ENCODE measurements at regions not wholly inside any gene's neighbourhood (a gene's known extent, or its start where the extent isn't known, plus 50 kb on each side); places are given as distances from the start of the nearest gene placed in this dataset.

GRCh38 chr15:31245756-31246155 is 80.9 kb upstream of the KLF13 start:
- no peak for DNase-seq

- DNase-seq = no peak
Measured at GRCh38 chr15:31247404-31247803, 79.2 kb upstream of the KLF13 start.

DNA sequence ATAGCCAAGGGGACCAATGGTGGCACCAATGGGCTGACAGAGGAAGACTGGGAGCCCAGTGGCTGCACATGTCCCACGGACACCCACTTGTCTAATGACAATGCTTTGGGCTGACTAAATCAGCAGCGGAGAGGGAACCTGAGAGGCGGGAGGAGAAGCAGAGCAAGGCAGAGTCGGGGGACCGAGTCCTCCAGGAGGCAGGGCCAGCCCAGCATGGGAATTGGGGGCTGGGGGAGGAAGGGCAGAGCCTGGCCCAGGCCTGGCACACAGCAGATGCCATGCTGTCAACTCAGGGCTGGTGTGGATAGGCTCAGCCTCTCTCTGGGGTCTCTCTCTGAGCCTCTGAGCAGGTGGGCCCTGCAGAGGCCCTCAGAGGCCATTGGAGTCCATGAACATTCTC is 78.4 kb upstream of the KLF13 start:
- no peak for DNase-seq

- DNase-seq = no peak
Measured at GRCh38 chr15:31248951-31249350, 77.7 kb upstream of the KLF13 start.

- no peak for DNase-seq
Measured at GRCh38 chr15:31250033-31250432, 76.6 kb upstream of the KLF13 start.

- DNase-seq = no peak
Measured at GRCh38 chr15:31251165-31251564, 75.5 kb upstream of the KLF13 start.

- DNase-seq = no peak
Measured at GRCh38 chr15:31252171-31252785, 74.4 kb upstream of the KLF13 start.

DNA sequence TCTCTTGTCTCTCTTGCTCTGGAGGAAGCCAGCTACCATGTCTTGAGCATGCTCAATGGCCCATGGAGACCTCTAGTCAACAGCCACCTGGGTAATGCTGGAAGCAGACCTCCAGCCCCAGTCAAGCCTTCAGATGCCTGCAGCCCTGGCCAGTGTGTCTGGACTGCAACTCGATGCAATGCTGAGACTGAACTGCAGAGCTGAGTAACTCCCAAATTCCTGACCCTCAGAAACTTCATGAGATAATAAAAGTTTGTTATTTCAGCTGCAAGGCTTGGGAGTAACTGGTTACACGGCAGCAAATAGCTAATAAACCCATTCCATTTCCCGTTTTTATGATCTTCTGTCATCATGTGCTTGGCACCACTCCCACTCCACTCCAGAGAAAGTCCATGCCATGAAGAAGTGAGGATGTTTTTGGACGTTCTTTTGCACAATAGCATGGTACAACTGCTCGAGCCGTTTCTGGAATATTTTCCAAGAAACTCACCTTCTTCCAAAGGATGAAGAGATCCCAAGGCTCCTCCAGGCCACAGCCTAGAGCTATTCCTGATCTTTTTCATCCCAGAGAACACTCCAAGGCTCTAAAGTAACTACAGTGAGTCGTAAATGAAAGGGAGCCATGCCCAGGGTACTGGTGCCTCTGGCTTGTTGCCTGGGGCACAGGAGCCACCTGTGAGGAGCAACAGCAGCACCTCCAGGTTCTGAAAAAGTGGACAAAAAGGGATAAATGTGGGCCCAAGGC is 72.0 kb upstream of the KLF13 start:
- DNase-seq = no peak

- no peak for DNase-seq
Measured at GRCh38 chr15:31255176-31255510, 71.5 kb upstream of the KLF13 start.

- no peak for DNase-seq
Measured at GRCh38 chr15:31255732-31256377, 70.8 kb upstream of the KLF13 start.

DNA sequence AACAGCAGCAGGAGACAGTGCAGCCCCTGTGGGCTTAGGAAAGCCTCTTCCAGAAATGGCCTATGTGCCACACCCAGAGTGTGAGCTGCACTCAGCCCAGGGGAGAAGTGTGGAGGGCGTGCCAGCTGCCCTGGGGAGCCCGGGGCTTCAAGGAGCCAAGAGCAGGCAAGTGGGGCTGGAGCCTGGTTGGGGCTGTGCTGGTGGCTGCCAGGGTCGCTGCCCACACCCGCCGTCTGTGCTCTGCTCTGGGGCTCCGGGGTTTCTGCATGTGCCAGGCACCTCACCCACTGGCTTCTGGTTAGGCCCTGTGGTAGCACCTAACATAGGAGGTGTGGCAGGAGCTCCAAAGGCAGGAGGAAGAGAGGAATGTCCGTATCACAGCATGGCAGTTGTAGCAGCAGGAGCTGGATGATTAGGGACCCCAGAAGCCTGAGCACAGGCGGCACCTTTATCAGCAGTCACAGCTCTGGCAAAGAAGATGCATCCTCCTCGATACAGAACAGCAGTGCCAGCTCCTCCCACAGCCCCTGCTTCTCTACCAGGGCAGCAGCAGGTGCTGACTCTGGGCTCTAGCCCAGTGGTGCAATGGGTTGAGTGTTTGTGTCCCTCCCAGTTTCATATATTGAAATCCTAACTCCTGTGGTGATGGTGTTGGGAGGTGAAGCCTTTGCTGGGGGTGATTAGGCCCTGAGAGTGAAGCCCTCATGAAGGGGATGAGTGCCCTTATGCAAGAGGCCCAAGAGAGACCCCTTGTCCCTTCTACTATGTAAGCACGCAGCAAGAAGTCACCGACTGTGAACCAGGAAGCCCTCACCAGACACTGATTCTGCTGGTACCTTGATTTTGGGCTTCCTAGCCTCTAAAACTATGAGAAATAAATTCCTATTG is 70.0 kb upstream of the KLF13 start:
- no peak for DNase-seq

DNA sequence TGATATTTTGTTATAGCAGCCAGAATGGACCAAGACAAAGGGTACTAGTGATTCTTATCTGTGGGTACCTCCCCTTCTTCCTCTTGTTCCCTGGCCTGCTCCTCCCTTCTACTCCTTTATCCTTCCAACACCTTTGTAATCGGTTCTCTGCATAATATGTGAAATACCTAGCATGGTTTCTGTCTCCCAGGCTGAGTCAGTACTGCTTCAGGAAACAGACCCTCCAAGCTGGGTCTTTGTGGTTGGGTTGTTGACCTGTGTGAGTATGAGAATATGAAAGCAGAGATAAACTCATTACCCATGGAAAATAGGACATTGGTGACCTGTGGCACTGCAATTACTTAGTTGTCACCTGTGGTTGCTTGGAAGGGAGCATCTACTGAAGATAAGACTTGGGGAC is 69.3 kb upstream of the KLF13 start:
- no peak for DNase-seq

DNA sequence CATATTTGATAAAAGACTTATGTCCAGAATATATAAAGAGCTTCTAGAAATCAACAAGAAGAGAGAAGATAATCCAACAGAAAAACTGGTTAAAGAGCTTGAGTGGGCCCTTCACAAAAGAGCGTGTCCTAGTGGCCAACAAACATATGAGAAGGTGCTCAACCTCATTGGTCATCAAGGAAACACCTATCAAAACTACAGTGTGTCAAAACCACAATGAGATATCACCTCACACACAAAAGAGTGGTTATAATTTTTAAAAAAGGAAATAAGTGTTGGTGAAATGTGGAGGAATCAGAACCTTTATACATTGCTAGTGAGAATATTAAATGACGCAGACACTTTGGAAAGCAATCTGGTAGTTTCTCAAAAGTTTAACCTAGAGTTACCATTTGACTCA is 68.4 kb upstream of the KLF13 start:
- no peak for DNase-seq

GRCh38 chr15:31259562-31260252 is 66.9 kb upstream of the KLF13 start:
- no peak for DNase-seq

DNA sequence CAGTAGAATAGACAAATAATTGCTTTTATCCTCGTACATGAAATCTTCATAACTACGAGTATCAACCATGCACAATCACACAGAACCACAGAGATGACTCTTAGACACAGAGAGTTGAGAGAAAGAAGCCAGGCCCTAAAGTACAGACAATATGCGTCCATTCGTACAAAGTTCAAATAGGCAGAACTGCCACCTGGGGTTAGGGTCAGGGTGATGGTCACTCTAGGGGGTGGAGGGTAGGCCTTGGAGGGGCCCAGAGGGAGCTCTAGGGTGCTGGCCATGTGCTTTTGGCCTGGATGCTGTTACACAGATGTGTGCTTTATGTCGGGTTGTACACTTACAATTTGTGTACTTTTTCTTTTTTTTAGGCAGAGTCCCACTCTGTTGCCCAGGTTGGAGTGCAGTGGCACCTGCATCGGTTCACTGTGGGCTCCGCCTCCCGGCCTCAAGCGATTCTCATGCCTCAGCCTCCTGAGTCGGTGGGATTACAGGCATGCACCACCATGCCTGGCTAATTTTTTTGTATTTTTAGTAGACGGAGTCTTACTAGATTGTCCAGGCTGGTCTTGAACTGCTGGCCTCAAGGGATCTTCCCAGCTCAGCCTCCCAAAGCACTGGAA is 65.9 kb upstream of the KLF13 start:
- DNase-seq = no peak

GRCh38 chr15:31261266-31262142 is 65.1 kb upstream of the KLF13 start:
- no peak for DNase-seq

DNA sequence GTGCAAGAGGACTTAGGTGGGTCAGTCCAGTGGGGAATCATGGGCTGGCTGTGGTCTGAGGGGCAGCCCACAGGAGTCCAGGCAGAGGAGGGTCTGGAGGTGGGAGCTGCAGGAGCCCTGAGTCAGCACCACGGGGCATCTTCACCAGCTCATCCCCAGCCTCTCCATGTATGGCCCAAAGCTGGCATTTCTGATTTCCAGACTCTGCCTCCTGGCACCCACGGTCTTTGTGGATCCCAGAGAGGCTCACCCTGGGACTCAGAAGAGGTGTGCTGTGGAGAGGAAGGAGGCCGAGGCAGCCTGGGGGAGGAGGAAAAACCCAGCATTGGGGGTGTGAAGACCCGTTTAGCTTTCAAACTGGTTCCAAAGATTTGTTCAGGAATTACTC is 64.5 kb upstream of the KLF13 start:
- DNase-seq = no peak

GRCh38 chr15:31262901-31263671 is 63.5 kb upstream of the KLF13 start:
- DNase-seq = no peak

- DNase-seq = peak; percentile 48
Measured at GRCh38 chr15:31263751-31264558, 62.7 kb upstream of the KLF13 start.
